DMS53 treated with DMSO at 0.1 percent for 48 hours (cell line): ENCODE measurements at regions not wholly inside any gene's neighbourhood (a gene's known extent, or its start where the extent isn't known, plus 50 kb on each side); places are given as distances from the start of the nearest gene placed in this dataset.
"Not testable (repeated sequence)": the region's sequence is repeated elsewhere in the genome, so short reads cannot be mapped to it uniquely, and the experiment has no call there.

Experiments
- DNase-seq: peaks from one replicate; lab custom pipeline; 2025; ENCODE audit not compliant: unreplicated experiment; lab: John Stamatoyannopoulos, UW

DNA sequence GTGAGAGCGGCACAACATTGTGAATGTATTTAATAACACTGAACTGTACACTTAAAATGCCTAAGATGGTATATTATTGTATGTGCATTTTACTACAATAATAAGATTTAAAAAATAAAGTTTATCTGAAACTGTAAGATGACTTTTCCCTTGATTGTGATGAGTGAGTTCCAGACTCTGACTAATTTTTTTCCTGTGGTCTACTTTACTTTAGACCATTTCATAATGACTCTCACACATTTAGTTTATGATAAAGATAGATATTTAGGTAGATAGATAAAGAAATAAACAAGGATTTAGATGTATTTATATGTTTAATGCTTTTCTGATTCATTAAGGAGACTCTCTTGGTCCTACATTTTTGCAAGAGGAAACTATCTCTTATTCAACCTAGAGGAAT lies 835.9 kb upstream of the SORCS1 start:
- DNase-seq: no peak

- DNase-seq: no peak
Observed at GRCh38 chr10:107994621-107995270, 830.2 kb upstream of the SORCS1 start.

DNA sequence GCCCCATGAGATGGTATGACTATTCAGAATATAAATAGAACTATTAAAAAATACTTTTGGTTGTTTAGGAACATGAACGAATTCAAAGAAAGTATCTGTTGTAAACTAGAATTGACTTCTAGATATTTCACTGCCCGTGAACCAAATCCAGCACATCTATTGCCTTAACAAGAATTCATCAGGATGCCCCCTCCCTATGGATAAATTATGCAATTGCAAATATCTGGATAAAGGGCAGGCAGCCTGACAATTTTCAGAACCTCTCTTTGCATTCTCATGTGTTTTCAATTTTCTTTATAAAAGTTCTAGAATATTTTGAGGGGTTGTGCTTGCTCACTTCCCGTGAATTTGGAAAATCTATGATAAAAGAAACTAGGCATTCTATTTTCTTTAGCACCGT lies 822.1 kb upstream of the SORCS1 start:
- no peak for DNase-seq

DNA sequence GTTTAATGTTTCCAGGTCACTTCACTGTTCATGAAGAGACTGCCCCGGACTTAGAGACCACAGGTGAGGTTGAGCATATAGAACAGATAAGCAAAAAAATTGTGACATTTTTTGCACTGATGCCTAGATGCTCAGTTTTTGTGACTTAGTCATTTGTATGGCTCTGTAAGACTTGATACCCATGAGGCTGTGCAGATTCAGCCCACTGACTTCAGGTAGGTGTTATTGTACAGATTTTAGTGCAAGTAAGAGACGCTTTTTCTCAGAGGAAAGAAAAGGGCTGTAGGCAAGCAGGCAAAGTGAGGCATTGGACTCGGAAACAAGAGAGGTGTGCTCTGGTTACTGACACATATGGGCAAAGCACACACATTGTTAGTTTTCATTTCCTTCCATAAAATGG lies 820.1 kb upstream of the SORCS1 start:
- no peak for DNase-seq

- DNase-seq: no peak
Observed at GRCh38 chr10:107984149-107984548, 819.6 kb upstream of the SORCS1 start.

DNA sequence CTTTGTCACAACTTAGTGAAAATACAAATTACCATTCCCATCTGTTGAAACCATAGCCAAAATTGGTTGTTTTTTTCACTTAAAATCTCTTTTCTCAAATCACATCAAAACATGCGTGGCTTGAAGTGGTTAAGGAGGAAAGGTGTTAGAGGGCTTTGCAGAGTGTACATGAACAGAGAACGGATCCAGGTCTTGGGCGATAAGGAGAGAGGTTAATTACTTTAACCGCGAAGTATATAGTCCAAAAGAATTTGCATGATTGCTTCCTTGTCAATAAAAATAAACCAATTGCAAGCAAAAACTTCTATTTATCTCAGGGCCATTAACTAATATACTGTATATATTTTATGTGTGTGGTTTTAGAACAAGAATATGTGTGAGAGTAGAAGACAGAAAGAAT lies 813.9 kb upstream of the SORCS1 start:
- no peak for DNase-seq

DNA sequence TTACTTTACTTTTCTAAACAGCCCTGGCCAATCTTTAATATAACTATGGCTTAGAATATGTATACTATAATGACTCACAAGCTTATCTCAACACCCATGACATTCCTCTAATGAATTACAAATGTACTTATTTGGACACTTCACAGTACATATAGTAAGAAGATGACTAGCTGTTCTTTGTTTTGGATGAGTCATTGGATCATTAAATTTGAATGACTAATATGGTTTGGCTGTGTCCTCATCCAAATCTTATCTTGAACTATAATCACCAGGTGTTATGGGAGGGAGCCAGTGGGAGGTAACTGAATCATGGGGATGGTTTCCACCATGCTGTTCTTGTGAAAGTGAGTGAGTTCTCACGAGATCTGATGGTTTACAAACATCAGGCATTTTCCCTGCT lies 807.5 kb upstream of the SORCS1 start:
- DNase-seq: peak; percentile 33

DNA sequence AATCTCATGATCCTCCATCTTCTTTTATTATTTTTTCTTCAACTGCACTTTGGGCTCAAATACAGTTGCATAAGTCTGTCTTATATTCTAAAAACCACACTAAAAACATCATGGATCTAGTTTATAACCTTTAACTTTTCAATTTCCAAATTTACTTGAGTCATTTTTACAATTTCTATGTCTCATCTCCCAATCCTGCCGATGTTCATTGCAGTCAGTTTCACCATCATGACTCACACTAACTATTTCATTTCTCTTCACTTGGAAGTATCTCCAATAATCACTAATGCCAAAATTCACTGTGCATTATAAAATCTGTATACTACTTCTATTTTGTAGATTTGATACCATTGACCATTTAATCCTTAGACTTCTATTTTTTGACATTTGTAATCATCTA lies 806.9 kb upstream of the SORCS1 start:
- no peak for DNase-seq

- no peak for DNase-seq
Observed at GRCh38 chr10:107970512-107970911, 806.0 kb upstream of the SORCS1 start.

DNA sequence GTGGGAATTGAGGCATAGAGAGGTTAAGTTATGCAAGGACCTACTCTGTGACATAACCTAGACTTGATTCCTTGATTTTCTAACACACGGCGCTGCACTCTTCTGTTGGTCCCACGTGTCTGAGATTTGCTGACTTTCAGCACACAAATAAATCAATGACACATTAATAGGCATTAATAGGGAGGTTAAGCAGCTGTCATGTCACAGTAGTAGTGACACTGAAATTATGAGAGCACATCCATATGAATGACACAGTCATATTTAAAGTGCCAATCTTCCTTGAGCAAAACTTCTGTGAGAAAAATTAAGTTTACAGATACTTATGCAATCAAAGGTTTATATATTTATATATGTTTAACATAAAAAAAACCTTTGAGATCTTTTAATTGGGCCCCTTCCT lies 805.4 kb upstream of the SORCS1 start:
- DNase-seq: no peak

- DNase-seq: no peak
Observed at GRCh38 chr10:107966826-107967225, 802.3 kb upstream of the SORCS1 start.

DNA sequence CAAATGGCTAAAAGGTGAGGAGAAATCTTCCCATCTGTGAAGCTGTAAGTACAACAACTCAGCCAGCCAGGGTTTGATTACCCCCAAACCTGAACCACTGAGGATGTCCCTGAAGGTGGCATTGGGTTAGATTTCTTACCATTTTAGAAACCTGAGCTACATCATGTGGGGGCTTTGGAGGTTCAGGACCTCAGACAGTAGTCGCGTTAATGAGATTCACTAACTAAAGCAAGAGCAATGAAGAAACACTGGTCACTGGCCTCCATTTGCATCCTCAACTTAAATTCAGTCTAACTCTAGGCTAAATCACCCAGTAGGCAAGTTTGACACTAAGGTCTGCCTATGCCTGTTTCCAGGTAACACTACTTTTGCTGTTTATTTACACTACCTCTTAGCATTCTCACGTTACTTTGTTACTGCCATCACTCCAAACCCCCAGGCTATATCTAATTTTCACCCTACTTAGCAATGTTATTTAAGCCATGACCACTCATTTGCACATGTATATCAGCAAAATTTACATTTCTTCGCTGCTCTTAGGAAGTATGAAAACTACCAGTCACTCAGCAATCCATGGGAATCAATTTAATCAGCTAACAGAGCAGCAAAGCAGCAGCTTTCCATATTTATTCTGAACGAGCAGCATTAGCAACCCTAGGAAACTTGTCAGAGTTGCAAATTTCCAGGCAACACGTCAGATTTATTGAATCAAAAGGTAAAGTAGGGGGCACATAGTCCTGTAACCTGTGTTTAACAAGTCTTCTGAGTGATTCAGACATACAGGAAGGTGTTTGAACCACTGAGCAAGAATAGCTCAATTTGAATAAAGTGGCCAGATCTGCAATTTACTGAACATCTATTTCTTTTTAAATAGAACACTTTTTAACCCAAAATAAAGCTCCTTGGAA lies 788.4 kb upstream of the SORCS1 start:
- no peak for DNase-seq

GRCh38 chr10:107950411-107951062 lies 786.0 kb upstream of the SORCS1 start:
- not testable (repeated sequence) for DNase-seq

DNA sequence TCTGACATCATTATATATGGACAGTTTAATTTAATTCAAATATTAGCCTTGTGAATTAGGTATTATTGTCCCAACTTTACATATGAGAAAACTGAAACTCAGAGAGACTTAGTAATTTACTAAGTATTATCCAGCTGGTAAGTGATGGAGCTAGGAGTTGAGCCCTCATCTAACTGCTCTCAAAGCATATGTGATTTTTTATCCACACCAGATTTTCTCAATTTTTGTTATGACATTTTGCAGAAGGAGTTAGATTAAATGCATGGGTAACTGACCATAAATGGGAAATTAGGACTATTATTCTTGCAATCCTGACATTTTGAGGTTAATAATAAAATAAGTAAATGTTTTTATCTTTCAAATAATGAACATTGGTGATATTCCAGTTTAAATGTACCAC lies 778.3 kb upstream of the SORCS1 start:
- DNase-seq: no peak

DNA sequence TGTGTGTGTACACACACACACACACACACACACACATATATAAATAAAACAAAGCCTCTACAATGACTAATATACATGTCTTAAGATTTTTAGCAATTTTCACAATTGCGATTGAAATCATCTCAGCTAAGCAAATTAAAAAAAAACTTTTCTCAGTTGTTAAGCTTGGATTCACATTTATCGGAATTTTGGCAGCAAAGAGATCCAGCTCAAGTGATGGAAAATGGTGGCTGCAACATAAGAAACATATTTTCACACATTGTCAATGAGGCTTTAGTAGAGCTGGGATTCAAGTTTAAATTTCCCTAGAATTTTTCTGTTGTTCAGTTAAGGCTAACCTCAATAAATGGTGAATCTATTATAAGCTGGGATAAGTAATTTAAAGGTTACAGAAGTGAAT lies 768.6 kb upstream of the SORCS1 start:
- no peak for DNase-seq

DNA sequence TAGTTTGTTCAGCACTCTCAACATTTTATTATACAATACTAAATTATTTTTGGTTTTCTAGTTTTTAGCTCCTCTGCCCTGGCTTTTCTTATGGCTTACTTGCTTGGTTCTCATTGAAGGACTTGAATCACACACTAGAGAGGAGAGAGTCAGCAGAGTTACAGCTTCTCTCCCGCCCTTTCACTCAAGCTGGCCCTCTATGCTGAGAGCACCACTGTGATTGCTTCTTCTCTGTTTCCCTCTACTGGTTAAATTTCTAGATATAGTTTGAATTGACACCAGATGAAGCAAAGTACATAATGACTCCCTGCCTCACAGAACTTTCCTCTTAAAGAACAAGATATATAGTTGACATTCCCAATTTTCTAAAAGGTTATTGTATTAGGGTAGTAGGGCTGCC lies 767.3 kb upstream of the SORCS1 start:
- no peak for DNase-seq

- DNase-seq: no peak
Observed at GRCh38 chr10:107930037-107930436, 765.5 kb upstream of the SORCS1 start.

DNA sequence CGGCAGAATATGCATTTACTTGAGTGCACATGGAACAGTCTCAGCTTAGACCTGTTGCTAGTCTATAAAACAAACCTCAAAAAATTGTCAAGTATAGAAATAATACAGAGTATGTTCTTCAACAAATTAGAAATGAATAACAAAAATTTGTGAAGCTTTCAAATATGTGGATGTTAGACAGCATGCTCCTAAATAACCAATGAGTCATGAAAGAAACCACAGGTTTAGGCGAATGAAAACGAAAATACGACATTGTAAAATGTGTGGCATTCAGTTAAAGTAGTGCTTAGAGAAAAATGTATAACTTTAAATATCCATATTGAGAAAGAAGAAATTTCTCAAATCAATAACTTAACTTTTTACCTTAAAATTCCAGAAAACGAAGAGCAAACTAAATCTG lies 760.0 kb upstream of the SORCS1 start:
- DNase-seq: no peak

- no peak for DNase-seq
Observed at GRCh38 chr10:107919626-107920235, 755.2 kb upstream of the SORCS1 start.

DNA sequence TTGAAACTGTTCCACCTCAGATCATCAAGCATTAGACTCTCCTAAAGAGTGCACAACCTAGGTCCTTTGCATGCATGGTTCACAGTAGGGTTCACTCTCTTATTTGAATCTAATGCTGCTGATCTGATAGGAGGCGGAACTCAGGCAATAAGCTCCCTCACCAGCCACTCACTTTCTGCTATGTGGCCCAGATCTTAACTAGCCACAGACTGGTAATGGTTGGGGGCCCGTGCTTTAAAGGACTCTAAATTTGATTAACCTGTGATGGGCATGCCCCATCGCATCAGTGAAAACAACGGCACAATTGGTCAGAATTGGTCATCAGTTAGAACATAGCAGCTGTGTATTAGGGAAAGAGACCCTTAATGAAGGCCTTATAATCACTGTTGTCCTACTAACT lies 753.7 kb upstream of the SORCS1 start:
- no peak for DNase-seq

- DNase-seq: peak; percentile 3
Observed at GRCh38 chr10:107915215-107915610, 750.7 kb upstream of the SORCS1 start.
